ENCODE measurements at regions not wholly inside any gene's neighbourhood (a gene's known extent, or its start where the extent isn't known, plus 50 kb on each side); places are given as distances from the start of the nearest gene placed in this dataset.

DNA sequence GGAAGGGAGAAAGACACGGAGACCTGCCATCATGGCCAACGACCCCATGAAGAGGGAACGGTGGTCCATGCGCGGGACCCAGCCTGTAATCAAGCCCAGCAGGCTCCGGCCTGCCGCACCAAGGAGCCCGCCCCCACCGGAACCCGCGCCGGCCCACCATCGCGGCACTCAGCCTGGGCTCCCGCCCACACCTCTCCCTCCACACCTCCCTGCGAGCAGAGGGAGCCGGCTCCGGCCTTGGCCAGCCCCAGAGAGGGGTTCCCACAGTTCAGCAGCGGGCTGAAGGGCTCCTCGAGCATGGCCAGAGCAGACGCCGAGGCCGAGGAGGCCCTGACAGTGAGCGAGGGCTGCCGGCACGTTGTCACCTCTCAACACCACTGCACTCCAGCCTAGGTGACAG lies 1302.8 kb upstream of the CNTN5 start:
- dilution Hi-C loops (cut with MboI; ENCODE audit: extremely low pct_ligation_motif_present, low sequenced_read_pairs): no loop called here
- Histone ChIP-seq H3K9me3 (ENCODE audit: control insufficient read depth, low read depth, low read length) (no peaks in the 10 kb centered on the region), H4K20me1 (ENCODE audit: control insufficient read depth, extremely low read depth, insufficient read depth, low read length) (no peaks in the 10 kb centered on the region), H2AFZ (ENCODE audit: control insufficient read depth, low read length) (no peak overlapping the region), H3K9ac (ENCODE audit: control insufficient read depth, extremely low read depth, insufficient read depth, low read length) (no peak overlapping the region), H3K4me1 (ENCODE audit: control insufficient read depth, extremely low read depth, insufficient read depth, low read length) (no peaks in the 10 kb centered on the region), H3K4me3 (ENCODE audit: control insufficient read depth in 2 of 3, extremely low read depth in 1 of 3, insufficient read depth in 2 of 3, low read depth in 1 of 3, low read length in 3 of 3) (no peak overlapping the region), H3K9me1 (ENCODE audit: control insufficient read depth, extremely low read depth, insufficient read depth, low read length) (no peaks in the 10 kb centered on the region), H3K27ac (ENCODE audit: control insufficient read depth, insufficient read depth, low read length) (no peak overlapping the region), H3K36me3 (ENCODE audit: control insufficient read depth in 2 of 2, extremely low read depth in 1 of 2, insufficient read depth in 2 of 2, low read length in 2 of 2) (no peaks in the 10 kb centered on the region), H3K4me2 (ENCODE audit: control insufficient read depth, extremely low read depth, insufficient read depth, low read depth, low read length) (no peak overlapping the region), H3K79me2 (ENCODE audit: control insufficient read depth, insufficient read depth, low read length) (no peaks in the 10 kb centered on the region), H3K27me3 (ENCODE audit: control insufficient read depth, extremely low read depth, insufficient read depth, low read length) (no peaks in the 10 kb centered on the region)
- FAIRE-seq (no peak), DNase-seq (ENCODE audit: low read depth, low spot score) (no peak)
- TF ChIP-seq EZH2 (IDR thresholded peaks at IDR 0.05; ENCODE audit: low read length): no peak
- TF ChIP-seq, protein P1, sequence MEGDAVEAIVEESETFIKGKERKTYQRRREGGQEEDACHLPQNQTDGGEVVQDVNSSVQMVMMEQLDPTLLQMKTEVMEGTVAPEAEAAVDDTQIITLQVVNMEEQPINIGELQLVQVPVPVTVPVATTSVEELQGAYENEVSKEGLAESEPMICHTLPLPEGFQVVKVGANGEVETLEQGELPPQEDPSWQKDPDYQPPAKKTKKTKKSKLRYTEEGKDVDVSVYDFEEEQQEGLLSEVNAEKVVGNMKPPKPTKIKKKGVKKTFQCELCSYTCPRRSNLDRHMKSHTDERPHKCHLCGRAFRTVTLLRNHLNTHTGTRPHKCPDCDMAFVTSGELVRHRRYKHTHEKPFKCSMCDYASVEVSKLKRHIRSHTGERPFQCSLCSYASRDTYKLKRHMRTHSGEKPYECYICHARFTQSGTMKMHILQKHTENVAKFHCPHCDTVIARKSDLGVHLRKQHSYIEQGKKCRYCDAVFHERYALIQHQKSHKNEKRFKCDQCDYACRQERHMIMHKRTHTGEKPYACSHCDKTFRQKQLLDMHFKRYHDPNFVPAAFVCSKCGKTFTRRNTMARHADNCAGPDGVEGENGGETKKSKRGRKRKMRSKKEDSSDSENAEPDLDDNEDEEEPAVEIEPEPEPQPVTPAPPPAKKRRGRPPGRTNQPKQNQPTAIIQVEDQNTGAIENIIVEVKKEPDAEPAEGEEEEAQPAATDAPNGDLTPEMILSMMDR (optimal IDR thresholded peaks at IDR 0.05 in 1 of 3, IDR thresholded peaks at IDR 0.05 in 1 of 3, conservative IDR thresholded peaks at IDR 0.05 in 1 of 3; ENCODE audit: extremely low read depth in 1 of 3, insufficient read depth in 2 of 3, low read length in 3 of 3): no peak

DNA sequence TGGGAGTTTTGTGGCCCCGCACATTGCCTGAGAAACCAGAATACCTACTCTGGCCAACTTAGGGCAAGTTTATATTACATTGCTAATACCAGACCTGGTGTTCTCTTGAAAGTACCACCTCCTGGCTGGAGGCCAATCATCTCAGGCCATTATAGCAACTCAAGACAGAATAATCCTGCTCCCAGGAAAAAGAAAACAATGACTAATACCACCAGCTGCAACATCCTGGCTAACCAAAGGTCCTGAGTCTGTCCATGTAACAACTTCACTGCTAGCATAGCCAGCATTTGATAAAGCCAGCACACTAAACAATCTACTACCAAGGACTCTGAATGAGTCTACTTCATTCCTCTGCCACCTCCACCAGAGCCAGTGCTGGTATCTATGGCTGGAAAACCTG lies 1298.7 kb upstream of the CNTN5 start:
- DNase-seq (ENCODE audit: low read depth, low spot score): no peak
- Histone ChIP-seq H2AFZ (ENCODE audit: control insufficient read depth, low read length) (no peak overlapping the region), H3K27me3 (ENCODE audit: control insufficient read depth, extremely low read depth, insufficient read depth, low read length) (no peaks in the 10 kb centered on the region), H3K4me3 (ENCODE audit: control insufficient read depth in 2 of 3, extremely low read depth in 1 of 3, insufficient read depth in 2 of 3, low read depth in 1 of 3, low read length in 3 of 3) (no peak overlapping the region), H3K79me2 (ENCODE audit: control insufficient read depth, insufficient read depth, low read length) (no peaks in the 10 kb centered on the region), H4K20me1 (ENCODE audit: control insufficient read depth, extremely low read depth, insufficient read depth, low read length) (no peaks in the 10 kb centered on the region), H3K9me3 (ENCODE audit: control insufficient read depth, low read depth, low read length) (no peaks in the 10 kb centered on the region), H3K9ac (ENCODE audit: control insufficient read depth, extremely low read depth, insufficient read depth, low read length) (no peak overlapping the region), H3K4me1 (ENCODE audit: control insufficient read depth, extremely low read depth, insufficient read depth, low read length) (no peaks in the 10 kb centered on the region), H3K36me3 (ENCODE audit: control insufficient read depth in 2 of 2, extremely low read depth in 1 of 2, insufficient read depth in 2 of 2, low read length in 2 of 2) (no peaks in the 10 kb centered on the region), H3K27ac (ENCODE audit: control insufficient read depth, insufficient read depth, low read length) (no peak overlapping the region), H3K4me2 (ENCODE audit: control insufficient read depth, extremely low read depth, insufficient read depth, low read depth, low read length) (no peak overlapping the region), H3K9me1 (ENCODE audit: control insufficient read depth, extremely low read depth, insufficient read depth, low read length) (no peaks in the 10 kb centered on the region)
- FAIRE-seq: no peak
- dilution Hi-C loops (cut with MboI; ENCODE audit: extremely low pct_ligation_motif_present, low sequenced_read_pairs): no loop called here
- TF ChIP-seq, protein P1 (optimal IDR thresholded peaks at IDR 0.05 in 1 of 3, IDR thresholded peaks at IDR 0.05 in 1 of 3, conservative IDR thresholded peaks at IDR 0.05 in 1 of 3; ENCODE audit: extremely low read depth in 1 of 3, insufficient read depth in 2 of 3, low read length in 3 of 3): no peak
- no peak for TF ChIP-seq EZH2 (IDR thresholded peaks at IDR 0.05; ENCODE audit: low read length)
